HUES6 (cell line): ENCODE measurements at regions not wholly inside any gene's neighbourhood (a gene's known extent, or its start where the extent isn't known, plus 50 kb on each side); places are given as distances from the start of the nearest gene placed in this dataset.

Experiments used
- H3K27ac ChIP-seq: 2 replicates; pipeline ENCODE4 v1.7.0; 2013; ENCODE audit warnings: low read depth, mild to moderate bottlenecking, low read length, inconsistent platforms
- H3K27me3 ChIP-seq: 2 replicates; pipeline ENCODE4 v1.6.1; 2013; ENCODE audit warnings: low read length; ENCODE audit not compliant: control insufficient read depth, insufficient read depth
- H3K36me3 ChIP-seq: 2 replicates; pipeline ENCODE4 v1.6.1; 2013; ENCODE audit warnings: low read length; ENCODE audit not compliant: control insufficient read depth, insufficient read depth
- H3K4me1 ChIP-seq: 2 replicates; pipeline ENCODE4 v1.6.1; 2013; ENCODE audit warnings: low read length; ENCODE audit not compliant: control insufficient read depth, insufficient read depth
- H3K4me3 ChIP-seq: 2 replicates; pipeline ENCODE4 v1.5.1; 2013; ENCODE audit warnings: low read depth, low read length
- H3K9ac ChIP-seq: one replicate; pipeline ENCODE4 v1.6.1; 2013; ENCODE audit warnings: mild to moderate bottlenecking, low read length
- H3K9me3 ChIP-seq: 2 replicates; pipeline ENCODE4 v1.6.1; 2013; ENCODE audit warnings: low read depth, low read length; ENCODE audit not compliant: control insufficient read depth, insufficient read depth

DNA sequence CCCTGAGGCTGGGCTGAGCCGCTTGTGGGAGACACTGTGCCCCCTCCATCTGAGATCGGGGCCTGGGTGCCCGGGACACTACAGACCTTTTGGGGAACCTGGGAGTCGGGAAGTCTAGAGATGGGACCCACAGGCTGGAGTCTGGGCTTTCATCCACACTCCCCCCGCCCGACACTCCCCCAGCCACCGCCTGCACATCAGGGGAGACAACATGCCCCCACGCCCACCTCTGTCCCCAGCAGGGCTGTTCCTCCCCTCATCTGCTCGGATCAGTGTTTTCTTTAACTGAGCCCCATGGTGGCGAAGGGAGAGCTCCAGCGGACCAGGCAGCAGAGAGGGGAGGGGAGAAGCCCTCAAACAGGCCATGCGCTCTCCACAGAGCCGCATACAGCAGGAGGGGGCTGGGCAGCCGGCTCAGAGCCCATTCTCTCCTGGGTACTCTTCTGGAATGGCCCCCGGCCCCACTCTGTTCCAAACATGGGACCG lies 174.7 kb downstream of the IGLL1 start:
- H3K36me3 ChIP-seq, result no peaks in the 10 kb centered on the region
- no peaks in the 10 kb centered on the region for H3K9me3 ChIP-seq
- H3K4me3 ChIP-seq, result no peak overlapping the region
- H3K4me1 ChIP-seq, result peaks cover 16% of the 10 kb centered on the region; the same call in 1 of the 2 replicates
- no peak overlapping the region for H3K9ac ChIP-seq
- H3K27me3 ChIP-seq, result no peaks in the 10 kb centered on the region
- no peak overlapping the region for H3K27ac ChIP-seq

DNA sequence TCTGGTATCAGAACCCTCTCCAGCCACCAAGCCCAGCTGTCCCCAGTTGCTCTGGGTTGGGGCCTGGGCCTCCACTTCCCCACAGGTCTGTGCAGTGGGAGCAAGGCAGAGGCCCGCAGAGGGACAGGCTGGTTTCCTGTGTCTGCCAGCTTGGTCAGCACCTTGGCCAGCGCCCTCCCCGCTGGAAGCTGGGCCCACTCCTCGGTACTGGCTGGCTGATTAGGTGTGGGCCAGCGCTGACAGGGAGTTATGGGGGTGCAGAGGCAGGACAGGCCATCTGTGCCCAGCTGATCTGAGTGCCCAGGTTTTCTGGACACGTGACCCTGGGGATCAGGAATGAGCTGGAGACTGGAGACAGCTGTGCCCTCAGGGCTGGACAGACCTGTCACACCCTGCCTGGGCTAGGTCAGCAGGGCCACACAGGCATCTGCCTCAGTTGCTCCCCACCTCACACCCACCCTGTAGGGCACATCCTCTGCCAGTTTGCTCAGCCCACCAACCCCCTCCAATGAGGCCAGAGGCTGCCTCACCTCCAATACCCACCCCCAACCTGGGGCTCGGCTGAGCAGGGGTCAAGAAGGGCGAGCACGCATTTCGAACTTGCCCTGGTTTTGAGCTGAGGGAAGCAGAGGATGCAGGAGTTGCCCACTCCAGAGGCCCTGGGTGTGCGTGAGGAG lies 175.3 kb downstream of the IGLL1 start:
- H3K27ac ChIP-seq, result no peak overlapping the region
- no peak overlapping the region for H3K9ac ChIP-seq
- H3K9me3 ChIP-seq, result no peaks in the 10 kb centered on the region
- no peaks in the 10 kb centered on the region for H3K27me3 ChIP-seq
- H3K4me1 ChIP-seq, result peaks cover 16% of the 10 kb centered on the region; the same call in 1 of the 2 replicates
- no peaks in the 10 kb centered on the region for H3K36me3 ChIP-seq
- H3K4me3 ChIP-seq, result no peak overlapping the region

DNA sequence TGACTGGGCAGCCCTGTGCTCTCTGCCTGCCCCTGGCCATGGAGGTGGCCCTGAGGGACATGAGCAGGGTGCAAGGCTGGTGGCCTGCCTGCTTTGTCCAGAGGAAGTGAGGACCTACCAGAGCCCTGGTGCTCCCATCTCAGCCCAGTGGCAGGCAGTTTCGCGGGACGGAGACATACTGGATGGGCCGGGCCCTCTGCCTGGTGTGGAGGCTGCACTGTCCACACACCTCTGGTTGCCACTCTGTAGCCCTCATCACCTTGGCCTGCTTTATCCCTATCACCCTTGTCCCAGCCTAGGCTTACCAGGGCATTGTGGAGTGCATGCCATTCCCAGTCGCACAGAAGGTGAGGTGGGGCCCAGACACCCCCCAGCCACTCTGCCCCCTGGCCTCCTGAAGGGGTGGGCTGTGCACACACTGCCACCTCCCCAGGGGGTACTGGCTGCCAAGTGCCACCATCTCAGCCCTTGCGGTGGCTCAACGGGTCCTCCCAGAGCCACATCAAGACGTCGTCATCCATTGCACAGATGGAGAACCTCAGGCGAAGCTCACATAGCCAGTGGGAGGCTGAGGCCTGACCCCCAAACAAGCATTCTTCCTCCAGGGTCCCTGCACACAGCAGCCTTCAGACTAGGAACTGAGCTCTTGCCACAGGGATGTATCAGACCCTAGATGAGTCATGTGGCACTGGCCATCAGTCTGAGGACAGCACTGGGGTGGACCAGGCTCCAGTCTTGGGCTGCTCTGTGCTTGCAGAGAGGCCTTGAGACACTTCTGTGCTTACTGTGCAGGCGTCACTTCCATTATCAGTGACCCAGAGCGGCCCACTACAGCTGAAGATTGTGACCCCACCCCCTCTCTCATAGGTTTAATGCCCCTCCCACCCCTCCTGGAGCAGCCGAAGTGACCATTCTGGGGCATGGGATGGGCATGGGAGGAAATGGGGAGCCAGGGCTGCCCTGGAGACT lies 176.1 kb downstream of the IGLL1 start:
- H3K9ac ChIP-seq, result no peak overlapping the region
- peaks cover 16% of the 10 kb centered on the region; the same call in 1 of the 2 replicates for H3K4me1 ChIP-seq
- no peaks in the 10 kb centered on the region for H3K36me3 ChIP-seq
- no peaks in the 10 kb centered on the region for H3K9me3 ChIP-seq
- H3K4me3 ChIP-seq, result no peak overlapping the region
- H3K27me3 ChIP-seq, result no peaks in the 10 kb centered on the region
- no peak overlapping the region for H3K27ac ChIP-seq

DNA sequence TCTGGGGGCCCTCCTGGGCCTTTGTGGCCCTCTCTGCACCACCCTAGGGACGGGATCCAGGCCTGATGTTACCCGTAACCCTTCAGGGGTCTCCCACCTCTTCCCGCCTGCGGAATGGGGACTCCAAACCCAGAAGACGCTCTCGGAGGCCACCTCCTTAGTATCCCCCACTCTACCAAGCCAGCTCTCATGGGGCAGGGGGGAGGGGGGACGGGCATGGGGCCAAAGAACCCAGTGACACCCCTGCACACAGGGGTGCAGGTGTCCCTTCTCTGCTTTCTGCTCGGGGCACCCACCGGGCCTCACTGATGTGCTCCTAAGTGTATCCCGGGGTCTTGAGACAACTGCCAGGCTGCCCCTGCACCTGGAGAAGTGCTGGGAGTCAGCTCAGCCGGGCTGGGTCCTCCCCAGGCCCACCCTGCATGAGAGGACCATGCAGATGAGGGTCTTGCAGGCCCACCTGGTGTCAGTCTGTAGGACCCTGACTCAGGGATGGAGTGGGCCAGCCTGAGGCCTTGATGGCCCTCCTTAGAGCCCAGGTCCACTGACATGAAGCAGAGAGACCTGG lies 176.9 kb downstream of the IGLL1 start:
- H3K9ac ChIP-seq, result peak overlapping the region; percentile 58
- H3K27ac ChIP-seq, result peak overlapping the region; percentile 56; the same call in 1 of the 2 replicates
- H3K27me3 ChIP-seq, result no peaks in the 10 kb centered on the region
- peaks cover 16% of the 10 kb centered on the region; the same call in 1 of the 2 replicates for H3K4me1 ChIP-seq
- H3K36me3 ChIP-seq, result no peaks in the 10 kb centered on the region
- H3K4me3 ChIP-seq, result peak overlapping the region; percentile 54
- no peaks in the 10 kb centered on the region for H3K9me3 ChIP-seq

DNA sequence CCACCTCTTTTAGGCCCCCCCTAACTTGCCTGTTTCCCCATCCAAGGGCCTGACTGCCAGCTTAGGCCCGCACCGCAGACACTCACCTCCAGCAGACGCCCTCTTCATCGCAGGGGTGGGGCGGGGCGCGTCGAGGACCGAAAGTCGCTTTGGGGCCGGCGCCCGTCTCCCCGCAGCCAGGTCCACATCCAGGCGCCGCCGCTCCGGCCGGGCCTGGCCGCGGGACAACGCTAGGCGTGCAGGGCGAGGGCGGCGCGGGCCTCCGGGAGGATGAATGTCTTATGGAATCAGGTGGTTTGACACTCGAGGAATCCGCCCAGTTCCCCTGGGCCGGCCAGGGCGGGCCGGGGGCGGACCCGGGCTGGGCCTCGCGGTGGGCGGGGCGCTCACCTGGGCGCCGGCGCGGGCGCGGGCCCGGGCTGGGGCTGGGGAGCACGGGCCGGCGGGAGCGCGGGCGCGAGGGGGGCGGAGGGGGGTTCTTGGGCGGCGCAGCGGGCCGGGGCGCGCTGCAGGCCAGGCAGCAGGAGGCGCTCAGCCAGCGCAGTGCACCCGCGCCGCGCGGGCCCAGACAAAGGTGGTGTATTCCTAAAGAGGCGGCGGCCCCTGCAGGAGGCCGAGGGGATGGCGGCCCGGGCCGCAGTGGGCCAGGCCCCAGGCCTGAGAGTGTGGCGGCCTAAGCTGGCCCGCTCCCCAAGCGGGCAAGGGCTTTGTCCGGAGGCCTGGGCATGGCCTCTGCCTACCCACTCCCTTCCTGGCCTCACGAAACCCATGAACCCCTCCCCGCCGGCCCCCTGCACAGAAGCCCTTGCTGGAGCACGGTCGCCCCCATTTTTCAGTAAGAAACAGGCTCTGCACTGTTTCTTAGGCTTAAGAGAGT lies 177.6 kb downstream of the IGLL1 start:
- H3K36me3 ChIP-seq, result no peaks in the 10 kb centered on the region
- H3K4me1 ChIP-seq, result peaks cover 16% of the 10 kb centered on the region; the same call in 1 of the 2 replicates
- no peaks in the 10 kb centered on the region for H3K9me3 ChIP-seq
- H3K27me3 ChIP-seq, result no peaks in the 10 kb centered on the region
- H3K4me3 ChIP-seq, result peak overlapping the region; percentile 57
- H3K9ac ChIP-seq, result peak overlapping the region; percentile 58
- H3K27ac ChIP-seq, result peak overlapping the region; percentile 56; the same call in 1 of the 2 replicates

DNA sequence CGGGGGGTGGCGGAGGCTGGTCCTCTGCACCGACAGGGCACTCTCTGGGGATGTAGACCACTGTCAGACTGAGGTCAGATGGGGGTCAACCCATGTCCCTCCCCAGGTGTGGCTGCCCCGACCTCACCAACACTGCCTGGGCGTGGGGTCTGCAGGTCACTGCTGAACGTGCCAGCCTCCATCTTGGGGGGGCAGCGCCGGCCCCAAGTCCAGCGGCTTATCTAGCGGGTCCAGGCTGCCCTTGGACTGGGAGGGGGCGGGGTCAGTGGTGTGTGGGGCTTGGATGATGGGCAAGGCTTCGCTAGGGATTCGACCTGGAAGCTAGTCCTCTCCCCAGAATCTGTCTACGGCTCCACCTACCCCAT lies 178.2 kb downstream of the IGLL1 start:
- Histone ChIP-seq H3K4me1 (peaks cover 16% of the 10 kb centered on the region; the same call in 1 of the 2 replicates), H3K36me3 (no peaks in the 10 kb centered on the region; the same call in 1 of the 2 replicates), H3K27ac (no peak overlapping the region), H3K9ac (no peak overlapping the region), H3K4me3 (peak overlapping the region; percentile 57), H3K27me3 (no peaks in the 10 kb centered on the region), H3K9me3 (no peaks in the 10 kb centered on the region)

DNA sequence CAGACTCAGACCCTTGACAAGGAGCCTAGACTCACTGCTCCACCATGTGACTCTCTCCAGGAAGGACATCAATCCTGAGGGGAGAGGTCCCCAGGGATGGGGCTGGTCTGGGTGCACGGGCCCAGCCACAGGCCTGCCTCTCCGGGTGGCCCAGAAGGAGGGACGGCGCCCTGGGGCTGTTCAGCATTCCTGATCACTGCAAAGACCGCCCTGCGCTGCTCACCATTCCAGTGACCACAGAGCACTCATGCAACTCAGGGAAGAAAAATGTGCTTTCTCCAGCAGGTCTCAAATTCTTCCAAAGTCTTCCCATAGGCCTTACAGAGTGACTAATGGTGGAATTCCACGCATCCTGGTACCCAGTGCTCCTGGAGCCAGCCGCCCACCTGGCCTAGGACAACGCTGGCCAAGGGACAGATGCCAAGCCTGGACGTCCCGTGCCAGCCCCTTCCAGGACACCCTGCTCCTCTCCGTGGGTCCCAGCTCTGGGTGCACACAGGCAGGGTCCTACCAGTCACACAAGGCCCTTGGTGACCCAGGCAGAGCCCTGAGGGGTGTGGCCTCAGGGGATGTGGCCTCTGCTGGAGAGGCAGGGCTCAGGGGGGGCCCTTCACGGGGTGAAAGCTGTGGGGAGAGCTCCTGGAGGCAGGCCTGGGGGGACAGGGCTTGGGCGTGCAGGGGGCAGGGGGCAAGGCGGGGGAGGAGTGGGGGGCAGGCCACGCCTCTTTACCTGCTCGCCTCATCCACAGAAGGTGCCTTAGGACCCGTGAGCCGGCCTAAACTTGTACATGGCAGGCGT lies 178.8 kb downstream of the IGLL1 start:
- H3K4me1 ChIP-seq, result peaks cover 16% of the 10 kb centered on the region; the same call in 1 of the 2 replicates
- no peaks in the 10 kb centered on the region for H3K9me3 ChIP-seq
- H3K9ac ChIP-seq, result no peak overlapping the region
- no peaks in the 10 kb centered on the region for H3K27me3 ChIP-seq
- H3K36me3 ChIP-seq, result no peaks in the 10 kb centered on the region; the same call in 1 of the 2 replicates
- H3K4me3 ChIP-seq, result peak overlapping the region; percentile 57; the same call in 1 of the 2 replicates
- no peak overlapping the region for H3K27ac ChIP-seq

DNA sequence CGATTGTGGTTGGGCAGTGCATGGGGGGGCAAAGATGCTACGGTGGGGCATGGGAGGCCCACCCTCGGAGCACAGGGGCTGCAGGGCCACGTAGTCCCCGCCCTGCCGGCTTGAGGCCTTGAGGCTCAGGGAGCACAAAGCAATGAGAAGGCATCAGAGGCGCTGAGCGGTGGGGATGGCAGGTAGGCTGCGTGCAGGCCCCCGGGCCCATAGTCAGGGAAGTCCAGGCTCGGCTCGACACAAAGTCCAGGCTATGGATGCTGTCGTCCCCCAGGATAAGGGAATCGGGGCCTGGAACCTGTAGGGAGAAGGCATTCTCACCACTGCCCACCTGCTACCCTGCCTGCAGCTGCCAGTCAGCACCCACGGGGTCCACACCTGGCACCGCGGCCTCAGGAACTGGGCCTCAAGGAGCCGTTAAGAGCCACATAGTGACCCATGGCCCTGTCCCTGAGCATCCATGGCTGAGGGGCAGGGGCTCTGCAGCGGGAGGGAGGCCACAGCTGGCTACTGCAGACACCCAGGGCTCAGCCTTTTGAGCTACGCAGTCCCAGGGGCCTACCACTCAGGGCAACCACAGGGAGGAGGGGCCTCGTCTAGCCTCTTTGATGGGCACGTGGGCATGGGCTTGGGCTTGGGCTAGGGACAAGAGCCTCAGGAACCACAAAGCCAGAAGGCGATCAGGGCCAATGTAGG lies 179.7 kb downstream of the IGLL1 start:
- H3K4me3 ChIP-seq, result no peak overlapping the region
- no peaks in the 10 kb centered on the region; the same call in 1 of the 2 replicates for H3K36me3 ChIP-seq
- H3K27me3 ChIP-seq, result no peaks in the 10 kb centered on the region
- H3K4me1 ChIP-seq, result peaks cover 15% of the 10 kb centered on the region; the same call in 1 of the 2 replicates
- H3K9me3 ChIP-seq, result no peaks in the 10 kb centered on the region
- no peak overlapping the region for H3K27ac ChIP-seq
- H3K9ac ChIP-seq, result no peak overlapping the region
